ENCODE measurements at regions not wholly inside any gene's neighbourhood (a gene's known extent, or its start where the extent isn't known, plus 50 kb on each side); places are given as distances from the start of the nearest gene placed in this dataset.

DNA sequence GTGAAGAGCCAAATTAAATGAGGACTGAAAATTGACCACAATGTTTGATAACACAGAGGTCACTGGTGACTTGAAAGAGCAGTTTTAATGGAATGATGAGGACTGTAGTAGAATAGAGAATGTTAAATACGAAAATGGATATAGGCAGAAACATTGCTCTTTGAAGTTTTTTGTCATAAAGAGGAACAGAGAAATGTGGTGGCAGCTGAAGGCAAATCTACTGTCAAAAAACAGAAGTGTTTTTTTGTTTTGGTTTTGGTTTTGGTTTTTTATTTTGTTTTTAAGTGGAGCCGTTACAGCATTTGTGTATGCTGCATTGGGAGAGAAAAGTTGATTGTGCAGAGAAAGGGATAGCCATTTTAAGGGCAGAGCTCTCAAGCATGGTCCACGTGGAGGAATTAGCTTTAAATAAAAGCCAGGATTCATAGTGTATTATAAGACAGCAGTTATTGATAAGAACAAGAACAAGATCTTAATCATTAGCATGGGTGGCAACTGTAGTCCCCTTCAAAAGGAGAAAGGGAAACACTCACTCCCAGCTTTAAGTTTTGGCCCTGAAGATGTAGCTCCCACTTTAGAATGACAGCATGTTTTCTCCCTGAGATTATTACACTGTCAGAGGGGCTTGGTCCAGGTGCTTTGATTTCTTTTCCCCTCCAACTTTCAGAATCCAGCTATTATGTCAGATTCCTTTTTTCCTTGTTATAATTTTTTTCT lies 156.7 kb upstream of the BET1 start:
- intact Hi-C loops (cut with micrococcal nuclease), result loop anchor here (1.0 to 10.0 kb wide), 10 partner anchors 11 to 1634 kb away; partner anchors contain the start of genes BET1, PEX1, RBM48 and SGCE
- TF ChIP-seq, protein P1, sequence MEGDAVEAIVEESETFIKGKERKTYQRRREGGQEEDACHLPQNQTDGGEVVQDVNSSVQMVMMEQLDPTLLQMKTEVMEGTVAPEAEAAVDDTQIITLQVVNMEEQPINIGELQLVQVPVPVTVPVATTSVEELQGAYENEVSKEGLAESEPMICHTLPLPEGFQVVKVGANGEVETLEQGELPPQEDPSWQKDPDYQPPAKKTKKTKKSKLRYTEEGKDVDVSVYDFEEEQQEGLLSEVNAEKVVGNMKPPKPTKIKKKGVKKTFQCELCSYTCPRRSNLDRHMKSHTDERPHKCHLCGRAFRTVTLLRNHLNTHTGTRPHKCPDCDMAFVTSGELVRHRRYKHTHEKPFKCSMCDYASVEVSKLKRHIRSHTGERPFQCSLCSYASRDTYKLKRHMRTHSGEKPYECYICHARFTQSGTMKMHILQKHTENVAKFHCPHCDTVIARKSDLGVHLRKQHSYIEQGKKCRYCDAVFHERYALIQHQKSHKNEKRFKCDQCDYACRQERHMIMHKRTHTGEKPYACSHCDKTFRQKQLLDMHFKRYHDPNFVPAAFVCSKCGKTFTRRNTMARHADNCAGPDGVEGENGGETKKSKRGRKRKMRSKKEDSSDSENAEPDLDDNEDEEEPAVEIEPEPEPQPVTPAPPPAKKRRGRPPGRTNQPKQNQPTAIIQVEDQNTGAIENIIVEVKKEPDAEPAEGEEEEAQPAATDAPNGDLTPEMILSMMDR (IDR thresholded peaks at IDR 0.05), result no peak
- Mint-ChIP-seq H3K9me3 (peaks cover 6% of the 10 kb centered on the region), H3K27me3 (no peaks in the 10 kb centered on the region), H3K4me1 (peaks cover 41% of the 10 kb centered on the region), H3K27ac (peak overlapping the region; percentile 89), H3K36me3 (ENCODE audit: low read depth) (peaks cover 4% of the 10 kb centered on the region), H3K4me3 (peak overlapping the region; percentile 78)
- POLR2A ChIA-PET, result interaction anchor here (1.9 kb wide), 1 partner anchor 10 kb away, joined by 4 read pairs; no protein-coding TSS in a partner anchor
- CTCF ChIA-PET, result interaction anchor here (0.8 to 1.2 kb wide), 2 partner anchors 73 to 258 kb away, joined by 3 to 6 read pairs; no protein-coding TSS in a partner anchor
- DNase-seq (no peak), ATAC-seq (ENCODE audit: low read depth) (peak; percentile 79)

DNA sequence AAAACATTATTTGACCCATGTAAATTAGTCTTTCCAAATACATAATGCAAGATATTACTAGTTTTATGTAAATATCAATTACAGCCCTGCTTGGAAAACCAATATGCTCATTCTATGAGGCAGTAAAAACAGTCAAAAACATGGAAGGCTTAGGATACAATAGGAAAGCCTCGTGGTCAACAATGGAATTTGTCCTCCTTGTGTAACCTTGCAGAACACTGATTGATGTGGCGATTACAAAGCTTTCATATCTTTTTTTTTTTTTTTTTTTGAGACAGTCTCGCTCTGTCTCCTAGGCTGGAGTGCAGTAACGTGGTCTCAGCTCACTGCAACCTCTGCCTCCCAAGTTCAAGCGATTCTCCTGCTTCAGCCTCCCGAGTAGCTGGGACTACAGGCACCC lies 157.3 kb upstream of the BET1 start:
- no peaks in the 10 kb centered on the region for H3K27me3 Mint-ChIP-seq
- H3K4me3 Mint-ChIP-seq, result peak overlapping the region; percentile 78
- H3K36me3 Mint-ChIP-seq (ENCODE audit: low read depth), result peaks cover 4% of the 10 kb centered on the region
- no peak for ATAC-seq (ENCODE audit: low read depth)
- DNase-seq, result no peak
- H3K9me3 Mint-ChIP-seq, result peaks cover 10% of the 10 kb centered on the region
- POLR2A ChIA-PET, result interaction anchor here (0.7 to 1.9 kb wide), 2 partner anchors 9 to 108 kb away, joined by 4 to 7 read pairs; no protein-coding TSS in a partner anchor
- CTCF ChIA-PET, result interaction anchor here (1.2 kb wide), 1 partner anchor 74 kb away, joined by 6 read pairs; no protein-coding TSS in a partner anchor
- H3K4me1 Mint-ChIP-seq, result peaks cover 41% of the 10 kb centered on the region
- intact Hi-C loops (cut with micrococcal nuclease), result loop anchor here (1.0 to 10.0 kb wide), 7 partner anchors 11 to 1634 kb away; partner anchors contain the start of genes PEX1, RBM48 and SGCE
- TF ChIP-seq, protein P1 (IDR thresholded peaks at IDR 0.05), result no peak
- H3K27ac Mint-ChIP-seq, result peak overlapping the region; percentile 89

DNA sequence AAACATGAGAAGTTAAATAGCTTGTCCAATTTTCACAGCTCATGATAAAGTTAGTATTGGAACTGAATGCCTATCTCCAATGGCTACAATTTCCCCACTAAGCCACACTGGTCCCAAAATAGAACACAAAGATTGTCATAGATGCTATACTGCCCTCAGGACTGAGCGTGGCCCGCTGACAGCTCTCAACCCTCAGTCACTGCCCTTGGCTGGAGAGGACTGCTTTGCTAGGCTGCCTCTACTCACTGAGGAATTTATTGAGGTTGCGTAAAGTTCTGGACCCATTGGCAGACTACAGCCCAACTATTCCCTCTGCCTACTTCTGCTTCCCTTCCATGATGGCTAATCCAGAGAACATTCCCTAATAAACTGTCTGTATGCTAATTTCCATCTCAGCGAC lies 165.5 kb upstream of the BET1 start:
- intact Hi-C loops (cut with micrococcal nuclease), result loop anchor here (10.0 kb wide), 1 partner anchor 345 kb away; no protein-coding TSS in a partner anchor
- TF ChIP-seq, protein P1 (IDR thresholded peaks at IDR 0.05), result no peak
- ChIA-PET CTCF (no interaction called here), POLR2A (no interaction called here)
- peaks cover 4% of the 10 kb centered on the region for H3K36me3 Mint-ChIP-seq (ENCODE audit: low read depth)
- no peak overlapping the region for H3K4me3 Mint-ChIP-seq
- no peaks in the 10 kb centered on the region for H3K27me3 Mint-ChIP-seq
- H3K27ac Mint-ChIP-seq, result no peak overlapping the region
- peaks cover 24% of the 10 kb centered on the region for H3K4me1 Mint-ChIP-seq
- no peak for DNase-seq
- peaks cover 10% of the 10 kb centered on the region for H3K9me3 Mint-ChIP-seq
- no peak for ATAC-seq (ENCODE audit: low read depth)

DNA sequence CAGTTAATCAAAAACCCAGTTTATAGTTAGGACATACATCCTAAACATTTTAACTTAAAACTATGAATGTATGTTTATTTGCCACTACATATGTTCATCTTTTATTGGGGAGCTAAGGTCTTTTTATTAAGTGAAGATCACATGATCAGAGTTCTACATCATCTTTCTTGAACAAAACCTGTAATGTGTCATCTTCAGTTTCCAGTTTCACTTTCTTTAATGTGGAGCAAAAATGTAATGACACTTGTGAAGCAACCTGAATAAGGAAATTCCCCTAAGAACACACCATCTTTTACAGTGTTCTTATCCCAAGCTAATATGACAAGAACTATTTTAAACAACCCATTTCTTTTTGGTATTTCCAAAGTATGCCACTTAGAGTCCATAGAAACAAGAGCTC lies 166.7 kb upstream of the BET1 start:
- Mint-ChIP-seq H3K27me3 (no peaks in the 10 kb centered on the region), H3K27ac (peak overlapping the region; percentile 24), H3K4me1 (peaks cover 22% of the 10 kb centered on the region), H3K9me3 (peaks cover 4% of the 10 kb centered on the region), H3K36me3 (ENCODE audit: low read depth) (no peaks in the 10 kb centered on the region), H3K4me3 (no peak overlapping the region)
- intact Hi-C loops (cut with micrococcal nuclease), result no loop called here
- POLR2A ChIA-PET, result interaction anchor here (0.9 to 1.7 kb wide), 2 partner anchors 9 to 11 kb away, joined by 3 to 4 read pairs; no protein-coding TSS in a partner anchor
- ATAC-seq (ENCODE audit: low read depth) (peak; percentile 40), DNase-seq (no peak)
- CTCF ChIA-PET, result interaction anchor here (0.9 kb wide), 1 partner anchor 267 kb away, joined by 3 read pairs; no protein-coding TSS in a partner anchor
- TF ChIP-seq, protein P1 (IDR thresholded peaks at IDR 0.05), result no peak

DNA sequence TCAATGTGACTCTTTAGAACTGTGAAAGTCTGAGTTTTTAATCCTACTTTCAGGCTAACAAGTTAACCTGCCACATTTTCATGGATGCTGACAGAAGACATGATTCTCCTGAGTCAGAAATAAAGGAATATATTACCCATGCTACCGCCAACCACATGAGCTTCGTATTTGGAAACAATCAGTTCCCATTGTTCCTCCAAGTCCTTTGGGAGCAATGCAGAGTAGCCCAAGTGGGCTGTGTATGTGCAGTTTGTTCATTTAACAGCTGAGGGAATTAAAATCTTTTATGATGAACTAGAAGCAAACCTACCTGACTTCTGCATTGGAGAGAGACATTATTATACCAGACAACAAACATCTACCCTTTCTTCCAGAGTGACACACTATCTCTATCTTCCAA lies 169.3 kb upstream of the BET1 start:
- ChIA-PET CTCF (no interaction called here), POLR2A (no interaction called here)
- Mint-ChIP-seq H3K4me3 (no peak overlapping the region), H3K27me3 (no peaks in the 10 kb centered on the region), H3K36me3 (ENCODE audit: low read depth) (no peaks in the 10 kb centered on the region), H3K9me3 (no peaks in the 10 kb centered on the region), H3K4me1 (peaks cover 31% of the 10 kb centered on the region), H3K27ac (no peak overlapping the region)
- intact Hi-C loops (cut with micrococcal nuclease), result no loop called here
- DNase-seq (no peak), ATAC-seq (ENCODE audit: low read depth) (no peak)
- TF ChIP-seq, protein P1 (IDR thresholded peaks at IDR 0.05), result no peak
